Stromal cell of bone marrow (primary cell): ENCODE measurements at regions not wholly inside any gene's neighbourhood (a gene's known extent, or its start where the extent isn't known, plus 50 kb on each side); places are given as distances from the start of the nearest gene placed in this dataset.

Experiments
- DNase-seq: peaks from one replicate; pipeline ENCODE4 v3.0.0-alpha.2; 2012; ENCODE audit warnings: low read depth

GRCh38 chr14:94717808-94718207 lies 52.1 kb downstream of the GSC start:
- no peak for DNase-seq

GRCh38 chr14:94716976-94717375 lies 52.9 kb downstream of the GSC start:
- DNase-seq: no peak

GRCh38 chr14:94713115-94713514 lies 56.8 kb downstream of the GSC start:
- no peak for DNase-seq

GRCh38 chr14:94710731-94711130 lies 59.2 kb downstream of the GSC start:
- no peak for DNase-seq

- DNase-seq: no peak
Measured at GRCh38 chr14:94707494-94707893, 62.4 kb downstream of the GSC start.

GRCh38 chr14:94706133-94706532 lies 63.8 kb downstream of the GSC start:
- DNase-seq: no peak

GRCh38 chr14:94702629-94703028 lies 67.3 kb downstream of the GSC start:
- DNase-seq: no peak

- DNase-seq: no peak
Measured at GRCh38 chr14:94701861-94702370, 68.0 kb downstream of the GSC start.

GRCh38 chr14:94700336-94700735 lies 69.6 kb downstream of the GSC start:
- no peak for DNase-seq

GRCh38 chr14:94699831-94700230 lies 70.1 kb downstream of the GSC start:
- DNase-seq: no peak

- DNase-seq: no peak
Measured at GRCh38 chr14:94697773-94698556, 71.9 kb downstream of the GSC start.

GRCh38 chr14:94696518-94696917 lies 73.4 kb downstream of the GSC start:
- DNase-seq: no peak

- DNase-seq: no peak
Measured at GRCh38 chr14:94695231-94695630, 74.7 kb downstream of the GSC start.

GRCh38 chr14:94691660-94692034 lies 78.3 kb downstream of the GSC start:
- peak; percentile 78 for DNase-seq

- no peak for DNase-seq
Measured at GRCh38 chr14:94690896-94691659, 78.8 kb downstream of the GSC start.

GRCh38 chr14:94690486-94690885 lies 78.3 kb downstream of the SERPINA3 start:
- no peak for DNase-seq

GRCh38 chr14:94689985-94690400 lies 77.8 kb downstream of the SERPINA3 start:
- no peak for DNase-seq

- DNase-seq: no peak
Measured at GRCh38 chr14:94689218-94689984, 77.2 kb downstream of the SERPINA3 start.

GRCh38 chr14:94686511-94687160 lies 74.4 kb downstream of the SERPINA3 start:
- no peak for DNase-seq

- DNase-seq: no peak
Measured at GRCh38 chr14:94685681-94686485, 73.7 kb downstream of the SERPINA3 start.

GRCh38 chr14:94685166-94685581 lies 73.0 kb downstream of the SERPINA3 start:
- no peak for DNase-seq
